ENCODE measurements at regions not wholly inside any gene's neighbourhood (a gene's known extent, or its start where the extent isn't known, plus 50 kb on each side); places are given as distances from the start of the nearest gene placed in this dataset.
A peak's percentile ranks its signal among the peaks of the same experiment; 100 is the strongest.

DNA sequence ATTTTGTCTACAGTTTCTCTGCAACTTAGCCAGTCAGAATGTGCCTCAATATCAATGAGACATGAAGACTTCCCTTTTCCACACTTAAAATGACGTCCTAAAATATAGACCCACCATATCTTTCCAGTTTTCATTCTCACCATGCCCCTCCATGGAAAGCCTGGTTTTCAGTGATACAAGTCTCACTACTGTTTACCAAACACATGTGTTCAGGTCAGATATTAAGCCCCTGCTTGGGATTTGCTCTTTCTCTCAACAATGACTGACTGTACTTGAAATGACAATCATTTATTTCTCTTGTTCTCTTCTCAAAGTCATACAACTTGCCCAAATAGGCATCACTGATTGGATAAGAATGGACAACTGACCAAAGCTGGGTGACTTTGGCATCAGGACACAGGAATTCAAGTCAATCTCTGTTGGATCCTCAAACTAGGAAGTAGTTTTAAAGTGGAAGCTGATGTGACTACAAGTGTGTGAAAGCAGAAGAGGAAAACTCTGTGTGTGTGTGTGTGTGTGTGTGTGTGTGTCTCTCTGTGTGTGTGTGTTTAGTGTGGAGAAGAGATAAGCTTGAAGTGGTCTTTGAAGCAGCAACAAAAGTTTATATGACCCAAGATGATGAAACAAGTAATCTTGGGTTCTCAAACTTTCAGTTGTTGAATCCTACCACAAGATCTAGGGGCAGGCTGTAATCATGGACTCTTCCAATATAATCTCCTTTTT, 217.4 kb upstream of the FGF13 start (continued):
- TF ChIP-seq, protein P1, sequence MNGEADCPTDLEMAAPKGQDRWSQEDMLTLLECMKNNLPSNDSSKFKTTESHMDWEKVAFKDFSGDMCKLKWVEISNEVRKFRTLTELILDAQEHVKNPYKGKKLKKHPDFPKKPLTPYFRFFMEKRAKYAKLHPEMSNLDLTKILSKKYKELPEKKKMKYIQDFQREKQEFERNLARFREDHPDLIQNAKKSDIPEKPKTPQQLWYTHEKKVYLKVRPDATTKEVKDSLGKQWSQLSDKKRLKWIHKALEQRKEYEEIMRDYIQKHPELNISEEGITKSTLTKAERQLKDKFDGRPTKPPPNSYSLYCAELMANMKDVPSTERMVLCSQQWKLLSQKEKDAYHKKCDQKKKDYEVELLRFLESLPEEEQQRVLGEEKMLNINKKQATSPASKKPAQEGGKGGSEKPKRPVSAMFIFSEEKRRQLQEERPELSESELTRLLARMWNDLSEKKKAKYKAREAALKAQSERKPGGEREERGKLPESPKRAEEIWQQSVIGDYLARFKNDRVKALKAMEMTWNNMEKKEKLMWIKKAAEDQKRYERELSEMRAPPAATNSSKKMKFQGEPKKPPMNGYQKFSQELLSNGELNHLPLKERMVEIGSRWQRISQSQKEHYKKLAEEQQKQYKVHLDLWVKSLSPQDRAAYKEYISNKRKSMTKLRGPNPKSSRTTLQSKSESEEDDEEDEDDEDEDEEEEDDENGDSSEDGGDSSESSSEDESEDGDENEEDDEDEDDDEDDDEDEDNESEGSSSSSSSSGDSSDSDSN (IDR thresholded peaks at IDR 0.05; ENCODE audit: borderline replicate concordance in 1 of 2, low read depth in 2 of 2, low read length in 2 of 2): no peak
- no peak for TF ChIP-seq RCOR1 (IDR thresholded peaks at IDR 0.05; ENCODE audit: borderline replicate concordance in 1 of 2, low read depth in 2 of 2, low read length in 2 of 2)
- TF ChIP-seq TCF3 (CRISPR knock-in tag; IDR thresholded peaks at IDR 0.05): peak; percentile 41; the same call in 1 of the 2 replicates
- TF ChIP-seq, protein P2, sequence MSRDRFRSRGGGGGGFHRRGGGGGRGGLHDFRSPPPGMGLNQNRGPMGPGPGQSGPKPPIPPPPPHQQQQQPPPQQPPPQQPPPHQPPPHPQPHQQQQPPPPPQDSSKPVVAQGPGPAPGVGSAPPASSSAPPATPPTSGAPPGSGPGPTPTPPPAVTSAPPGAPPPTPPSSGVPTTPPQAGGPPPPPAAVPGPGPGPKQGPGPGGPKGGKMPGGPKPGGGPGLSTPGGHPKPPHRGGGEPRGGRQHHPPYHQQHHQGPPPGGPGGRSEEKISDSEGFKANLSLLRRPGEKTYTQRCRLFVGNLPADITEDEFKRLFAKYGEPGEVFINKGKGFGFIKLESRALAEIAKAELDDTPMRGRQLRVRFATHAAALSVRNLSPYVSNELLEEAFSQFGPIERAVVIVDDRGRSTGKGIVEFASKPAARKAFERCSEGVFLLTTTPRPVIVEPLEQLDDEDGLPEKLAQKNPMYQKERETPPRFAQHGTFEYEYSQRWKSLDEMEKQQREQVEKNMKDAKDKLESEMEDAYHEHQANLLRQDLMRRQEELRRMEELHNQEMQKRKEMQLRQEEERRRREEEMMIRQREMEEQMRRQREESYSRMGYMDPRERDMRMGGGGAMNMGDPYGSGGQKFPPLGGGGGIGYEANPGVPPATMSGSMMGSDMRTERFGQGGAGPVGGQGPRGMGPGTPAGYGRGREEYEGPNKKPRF (IDR thresholded peaks at IDR 0.05; ENCODE audit: low read depth, low read length): no peak
- TF ChIP-seq LEF1 (IDR thresholded peaks at IDR 0.05): 0 out of 2 replicates have a peak, but pooled peaks have one; percentile 35
- TF ChIP-seq, protein P3, sequence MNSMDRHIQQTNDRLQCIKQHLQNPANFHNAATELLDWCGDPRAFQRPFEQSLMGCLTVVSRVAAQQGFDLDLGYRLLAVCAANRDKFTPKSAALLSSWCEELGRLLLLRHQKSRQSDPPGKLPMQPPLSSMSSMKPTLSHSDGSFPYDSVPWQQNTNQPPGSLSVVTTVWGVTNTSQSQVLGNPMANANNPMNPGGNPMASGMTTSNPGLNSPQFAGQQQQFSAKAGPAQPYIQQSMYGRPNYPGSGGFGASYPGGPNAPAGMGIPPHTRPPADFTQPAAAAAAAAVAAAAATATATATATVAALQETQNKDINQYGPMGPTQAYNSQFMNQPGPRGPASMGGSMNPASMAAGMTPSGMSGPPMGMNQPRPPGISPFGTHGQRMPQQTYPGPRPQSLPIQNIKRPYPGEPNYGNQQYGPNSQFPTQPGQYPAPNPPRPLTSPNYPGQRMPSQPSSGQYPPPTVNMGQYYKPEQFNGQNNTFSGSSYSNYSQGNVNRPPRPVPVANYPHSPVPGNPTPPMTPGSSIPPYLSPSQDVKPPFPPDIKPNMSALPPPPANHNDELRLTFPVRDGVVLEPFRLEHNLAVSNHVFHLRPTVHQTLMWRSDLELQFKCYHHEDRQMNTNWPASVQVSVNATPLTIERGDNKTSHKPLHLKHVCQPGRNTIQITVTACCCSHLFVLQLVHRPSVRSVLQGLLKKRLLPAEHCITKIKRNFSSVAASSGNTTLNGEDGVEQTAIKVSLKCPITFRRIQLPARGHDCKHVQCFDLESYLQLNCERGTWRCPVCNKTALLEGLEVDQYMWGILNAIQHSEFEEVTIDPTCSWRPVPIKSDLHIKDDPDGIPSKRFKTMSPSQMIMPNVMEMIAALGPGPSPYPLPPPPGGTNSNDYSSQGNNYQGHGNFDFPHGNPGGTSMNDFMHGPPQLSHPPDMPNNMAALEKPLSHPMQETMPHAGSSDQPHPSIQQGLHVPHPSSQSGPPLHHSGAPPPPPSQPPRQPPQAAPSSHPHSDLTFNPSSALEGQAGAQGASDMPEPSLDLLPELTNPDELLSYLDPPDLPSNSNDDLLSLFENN (IDR thresholded peaks at IDR 0.05; ENCODE audit: low read depth in 2 of 2, low read length in 2 of 2): no peak
- TF ChIP-seq PML (IDR thresholded peaks at IDR 0.05; ENCODE audit: low read length): 0 out of 2 replicates have a peak, but pooled peaks have one; percentile 15
- peak; percentile 68 for TF ChIP-seq ARID1B (IDR thresholded peaks at IDR 0.05)
- 0 out of 2 replicates have a peak, but pooled peaks have one; percentile 51 for TF ChIP-seq ELF4 (CRISPR knock-in tag; IDR thresholded peaks at IDR 0.05)
- no peak for TF ChIP-seq CBX5 (IDR thresholded peaks at IDR 0.05; ENCODE audit: borderline replicate concordance, low read depth)
- TF ChIP-seq, protein P4, sequence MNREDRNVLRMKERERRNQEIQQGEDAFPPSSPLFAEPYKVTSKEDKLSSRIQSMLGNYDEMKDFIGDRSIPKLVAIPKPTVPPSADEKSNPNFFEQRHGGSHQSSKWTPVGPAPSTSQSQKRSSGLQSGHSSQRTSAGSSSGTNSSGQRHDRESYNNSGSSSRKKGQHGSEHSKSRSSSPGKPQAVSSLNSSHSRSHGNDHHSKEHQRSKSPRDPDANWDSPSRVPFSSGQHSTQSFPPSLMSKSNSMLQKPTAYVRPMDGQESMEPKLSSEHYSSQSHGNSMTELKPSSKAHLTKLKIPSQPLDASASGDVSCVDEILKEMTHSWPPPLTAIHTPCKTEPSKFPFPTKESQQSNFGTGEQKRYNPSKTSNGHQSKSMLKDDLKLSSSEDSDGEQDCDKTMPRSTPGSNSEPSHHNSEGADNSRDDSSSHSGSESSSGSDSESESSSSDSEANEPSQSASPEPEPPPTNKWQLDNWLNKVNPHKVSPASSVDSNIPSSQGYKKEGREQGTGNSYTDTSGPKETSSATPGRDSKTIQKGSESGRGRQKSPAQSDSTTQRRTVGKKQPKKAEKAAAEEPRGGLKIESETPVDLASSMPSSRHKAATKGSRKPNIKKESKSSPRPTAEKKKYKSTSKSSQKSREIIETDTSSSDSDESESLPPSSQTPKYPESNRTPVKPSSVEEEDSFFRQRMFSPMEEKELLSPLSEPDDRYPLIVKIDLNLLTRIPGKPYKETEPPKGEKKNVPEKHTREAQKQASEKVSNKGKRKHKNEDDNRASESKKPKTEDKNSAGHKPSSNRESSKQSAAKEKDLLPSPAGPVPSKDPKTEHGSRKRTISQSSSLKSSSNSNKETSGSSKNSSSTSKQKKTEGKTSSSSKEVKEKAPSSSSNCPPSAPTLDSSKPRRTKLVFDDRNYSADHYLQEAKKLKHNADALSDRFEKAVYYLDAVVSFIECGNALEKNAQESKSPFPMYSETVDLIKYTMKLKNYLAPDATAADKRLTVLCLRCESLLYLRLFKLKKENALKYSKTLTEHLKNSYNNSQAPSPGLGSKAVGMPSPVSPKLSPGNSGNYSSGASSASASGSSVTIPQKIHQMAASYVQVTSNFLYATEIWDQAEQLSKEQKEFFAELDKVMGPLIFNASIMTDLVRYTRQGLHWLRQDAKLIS (CRISPR knock-in tag; IDR thresholded peaks at IDR 0.05): no peak
- TF ChIP-seq, protein P5, sequence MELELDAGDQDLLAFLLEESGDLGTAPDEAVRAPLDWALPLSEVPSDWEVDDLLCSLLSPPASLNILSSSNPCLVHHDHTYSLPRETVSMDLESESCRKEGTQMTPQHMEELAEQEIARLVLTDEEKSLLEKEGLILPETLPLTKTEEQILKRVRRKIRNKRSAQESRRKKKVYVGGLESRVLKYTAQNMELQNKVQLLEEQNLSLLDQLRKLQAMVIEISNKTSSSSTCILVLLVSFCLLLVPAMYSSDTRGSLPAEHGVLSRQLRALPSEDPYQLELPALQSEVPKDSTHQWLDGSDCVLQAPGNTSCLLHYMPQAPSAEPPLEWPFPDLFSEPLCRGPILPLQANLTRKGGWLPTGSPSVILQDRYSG (tag; conservative IDR thresholded peaks at IDR 0.05; ENCODE audit: low read depth): no peak
- peak in 1 of 2 experiments; percentile 6; a peak in 1 of 4 replicates for TF ChIP-seq FOXA3 (CRISPR knock-in tag; conservative IDR thresholded peaks at IDR 0.05 in 1 of 2, IDR thresholded peaks at IDR 0.05 in 1 of 2)
